ENCODE measurements at regions not wholly inside any gene's neighbourhood (a gene's known extent, or its start where the extent isn't known, plus 50 kb on each side); places are given as distances from the start of the nearest gene placed in this dataset.

GRCh38 chr16:65991149-65991701 is 375.3 kb upstream of the CDH5 start:
- no peaks in the 10 kb centered on the region for H3K9me3 ChIP-seq (ENCODE audit: control insufficient read depth, low read depth, low read length)
- H3K27me3 ChIP-seq (ENCODE audit: control insufficient read depth, insufficient read depth, low read length), result no peaks in the 10 kb centered on the region
- no peak overlapping the region for H3K27ac ChIP-seq (ENCODE audit: low read length)
- H3K4me1 ChIP-seq (ENCODE audit: control insufficient read depth, low read depth, low read length), result no peaks in the 10 kb centered on the region
- no peaks in the 10 kb centered on the region for H3K36me3 ChIP-seq (ENCODE audit: control insufficient read depth, low read depth, low read length)
- H3K4me3 ChIP-seq (ENCODE audit: low read length), result no peak overlapping the region
- no peak overlapping the region for H3K9ac ChIP-seq (ENCODE audit: low read length)

GRCh38 chr16:65989861-65990604 is 376.5 kb upstream of the CDH5 start:
- H3K9me3 ChIP-seq (ENCODE audit: control insufficient read depth, low read depth, low read length), result no peaks in the 10 kb centered on the region
- no peaks in the 10 kb centered on the region for H3K4me1 ChIP-seq (ENCODE audit: control insufficient read depth, low read depth, low read length)
- H3K27me3 ChIP-seq (ENCODE audit: control insufficient read depth, insufficient read depth, low read length), result no peaks in the 10 kb centered on the region
- no peak overlapping the region for H3K27ac ChIP-seq (ENCODE audit: low read length)
- H3K36me3 ChIP-seq (ENCODE audit: control insufficient read depth, low read depth, low read length), result no peaks in the 10 kb centered on the region
- H3K9ac ChIP-seq (ENCODE audit: low read length), result no peak overlapping the region
- H3K4me3 ChIP-seq (ENCODE audit: low read length), result no peak overlapping the region

DNA sequence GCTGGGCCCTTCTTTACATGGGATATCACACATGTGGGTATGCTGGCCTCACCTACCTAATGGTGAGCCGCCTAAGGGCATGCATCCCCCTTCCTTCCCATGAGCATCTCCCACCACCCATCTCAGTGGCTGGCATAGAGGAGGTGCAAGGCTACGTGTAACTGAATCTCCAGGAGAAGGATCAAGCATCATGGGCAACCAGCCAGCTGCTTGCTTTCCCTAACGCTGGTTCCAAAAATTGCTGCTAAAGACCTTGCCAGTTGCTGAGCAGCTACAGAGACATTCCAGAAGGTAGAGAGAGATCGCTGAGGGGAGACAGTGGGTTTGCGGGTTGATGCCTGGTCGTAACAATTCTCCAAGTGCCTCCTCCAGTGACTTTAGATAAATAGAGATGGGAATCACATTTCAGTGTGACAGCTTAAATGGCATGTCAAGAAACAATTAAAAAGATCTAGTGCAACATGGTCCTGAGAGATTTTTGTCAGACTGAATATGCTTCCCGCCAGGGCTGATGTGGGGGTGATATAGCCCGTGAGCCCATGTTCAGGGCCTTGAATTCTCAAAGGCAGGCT is 378.4 kb upstream of the CDH5 start:
- no peaks in the 10 kb centered on the region for H3K4me1 ChIP-seq (ENCODE audit: control insufficient read depth, low read depth, low read length)
- no peak overlapping the region for H3K27ac ChIP-seq (ENCODE audit: low read length)
- H3K27me3 ChIP-seq (ENCODE audit: control insufficient read depth, insufficient read depth, low read length), result no peaks in the 10 kb centered on the region
- no peak overlapping the region for H3K4me3 ChIP-seq (ENCODE audit: low read length)
- H3K9me3 ChIP-seq (ENCODE audit: control insufficient read depth, low read depth, low read length), result no peaks in the 10 kb centered on the region
- H3K9ac ChIP-seq (ENCODE audit: low read length), result no peak overlapping the region
- no peaks in the 10 kb centered on the region for H3K36me3 ChIP-seq (ENCODE audit: control insufficient read depth, low read depth, low read length)

DNA sequence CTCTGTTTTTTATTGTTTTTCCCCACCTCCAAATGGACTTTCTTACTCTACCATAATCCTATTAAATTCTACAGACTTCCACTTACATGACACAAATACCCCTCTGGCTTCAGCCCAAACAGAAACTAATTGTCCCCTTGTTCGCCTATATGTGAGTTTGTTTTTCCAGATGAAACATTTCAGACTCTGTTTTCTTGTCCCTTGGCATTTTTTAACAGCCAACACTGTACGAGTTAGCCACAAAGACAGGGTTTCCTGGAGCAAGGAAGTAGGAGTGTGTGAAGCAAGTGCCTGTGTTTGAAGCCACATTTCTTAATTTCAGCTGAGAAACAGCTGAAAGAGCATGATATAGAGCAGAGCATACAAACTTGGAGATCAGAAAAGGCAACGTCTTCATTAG is 382.2 kb upstream of the CDH5 start:
- no peaks in the 10 kb centered on the region for H3K36me3 ChIP-seq (ENCODE audit: control insufficient read depth, low read depth, low read length)
- H3K9me3 ChIP-seq (ENCODE audit: control insufficient read depth, low read depth, low read length), result no peaks in the 10 kb centered on the region
- no peaks in the 10 kb centered on the region for H3K27me3 ChIP-seq (ENCODE audit: control insufficient read depth, insufficient read depth, low read length)
- H3K9ac ChIP-seq (ENCODE audit: low read length), result no peak overlapping the region
- H3K27ac ChIP-seq (ENCODE audit: low read length), result no peak overlapping the region
- no peaks in the 10 kb centered on the region for H3K4me1 ChIP-seq (ENCODE audit: control insufficient read depth, low read depth, low read length)
- no peak overlapping the region for H3K4me3 ChIP-seq (ENCODE audit: low read length)

- H3K27ac ChIP-seq (ENCODE audit: low read length), result no peak overlapping the region
- no peaks in the 10 kb centered on the region for H3K9me3 ChIP-seq (ENCODE audit: control insufficient read depth, low read depth, low read length)
- H3K4me3 ChIP-seq (ENCODE audit: low read length), result no peak overlapping the region
- H3K4me1 ChIP-seq (ENCODE audit: control insufficient read depth, low read depth, low read length), result no peaks in the 10 kb centered on the region
- H3K36me3 ChIP-seq (ENCODE audit: control insufficient read depth, low read depth, low read length), result no peaks in the 10 kb centered on the region
- H3K27me3 ChIP-seq (ENCODE audit: control insufficient read depth, insufficient read depth, low read length), result no peaks in the 10 kb centered on the region
- no peak overlapping the region for H3K9ac ChIP-seq (ENCODE audit: low read length)
These were observed 385.4 kb upstream of the CDH5 start for GRCh38 chr16:65981057-65981456.

GRCh38 chr16:65975049-65975708 is 391.3 kb upstream of the CDH5 start:
- Histone ChIP-seq H3K4me3 (ENCODE audit: low read length) (no peak overlapping the region), H3K9ac (ENCODE audit: low read length) (no peak overlapping the region), H3K9me3 (ENCODE audit: control insufficient read depth, low read depth, low read length) (no peaks in the 10 kb centered on the region), H3K27me3 (ENCODE audit: control insufficient read depth, insufficient read depth, low read length) (no peaks in the 10 kb centered on the region), H3K4me1 (ENCODE audit: control insufficient read depth, low read depth, low read length) (no peaks in the 10 kb centered on the region), H3K36me3 (ENCODE audit: control insufficient read depth, low read depth, low read length) (no peaks in the 10 kb centered on the region), H3K27ac (ENCODE audit: low read length) (no peak overlapping the region)

- H3K27me3 ChIP-seq (ENCODE audit: control insufficient read depth, insufficient read depth, low read length), result no peaks in the 10 kb centered on the region
- no peaks in the 10 kb centered on the region for H3K9me3 ChIP-seq (ENCODE audit: control insufficient read depth, low read depth, low read length)
- H3K27ac ChIP-seq (ENCODE audit: low read length), result no peak overlapping the region
- H3K36me3 ChIP-seq (ENCODE audit: control insufficient read depth, low read depth, low read length), result no peaks in the 10 kb centered on the region
- H3K4me3 ChIP-seq (ENCODE audit: low read length), result no peak overlapping the region
- H3K4me1 ChIP-seq (ENCODE audit: control insufficient read depth, low read depth, low read length), result no peaks in the 10 kb centered on the region
- H3K9ac ChIP-seq (ENCODE audit: low read length), result no peak overlapping the region
These were observed 399.1 kb upstream of the CDH5 start for GRCh38 chr16:65967376-65967775.

GRCh38 chr16:65965628-65966027 is 400.9 kb upstream of the CDH5 start:
- no peak overlapping the region for H3K9ac ChIP-seq (ENCODE audit: low read length)
- no peaks in the 10 kb centered on the region for H3K4me1 ChIP-seq (ENCODE audit: control insufficient read depth, low read depth, low read length)
- no peak overlapping the region for H3K4me3 ChIP-seq (ENCODE audit: low read length)
- H3K27me3 ChIP-seq (ENCODE audit: control insufficient read depth, insufficient read depth, low read length), result no peaks in the 10 kb centered on the region
- no peaks in the 10 kb centered on the region for H3K36me3 ChIP-seq (ENCODE audit: control insufficient read depth, low read depth, low read length)
- no peak overlapping the region for H3K27ac ChIP-seq (ENCODE audit: low read length)
- no peaks in the 10 kb centered on the region for H3K9me3 ChIP-seq (ENCODE audit: control insufficient read depth, low read depth, low read length)

- no peaks in the 10 kb centered on the region for H3K9me3 ChIP-seq (ENCODE audit: control insufficient read depth, low read depth, low read length)
- no peaks in the 10 kb centered on the region for H3K36me3 ChIP-seq (ENCODE audit: control insufficient read depth, low read depth, low read length)
- no peak overlapping the region for H3K9ac ChIP-seq (ENCODE audit: low read length)
- no peaks in the 10 kb centered on the region for H3K4me1 ChIP-seq (ENCODE audit: control insufficient read depth, low read depth, low read length)
- H3K27ac ChIP-seq (ENCODE audit: low read length), result no peak overlapping the region
- H3K4me3 ChIP-seq (ENCODE audit: low read length), result no peak overlapping the region
- H3K27me3 ChIP-seq (ENCODE audit: control insufficient read depth, insufficient read depth, low read length), result no peaks in the 10 kb centered on the region
These were observed 401.7 kb upstream of the CDH5 start for GRCh38 chr16:65964752-65965151.

DNA sequence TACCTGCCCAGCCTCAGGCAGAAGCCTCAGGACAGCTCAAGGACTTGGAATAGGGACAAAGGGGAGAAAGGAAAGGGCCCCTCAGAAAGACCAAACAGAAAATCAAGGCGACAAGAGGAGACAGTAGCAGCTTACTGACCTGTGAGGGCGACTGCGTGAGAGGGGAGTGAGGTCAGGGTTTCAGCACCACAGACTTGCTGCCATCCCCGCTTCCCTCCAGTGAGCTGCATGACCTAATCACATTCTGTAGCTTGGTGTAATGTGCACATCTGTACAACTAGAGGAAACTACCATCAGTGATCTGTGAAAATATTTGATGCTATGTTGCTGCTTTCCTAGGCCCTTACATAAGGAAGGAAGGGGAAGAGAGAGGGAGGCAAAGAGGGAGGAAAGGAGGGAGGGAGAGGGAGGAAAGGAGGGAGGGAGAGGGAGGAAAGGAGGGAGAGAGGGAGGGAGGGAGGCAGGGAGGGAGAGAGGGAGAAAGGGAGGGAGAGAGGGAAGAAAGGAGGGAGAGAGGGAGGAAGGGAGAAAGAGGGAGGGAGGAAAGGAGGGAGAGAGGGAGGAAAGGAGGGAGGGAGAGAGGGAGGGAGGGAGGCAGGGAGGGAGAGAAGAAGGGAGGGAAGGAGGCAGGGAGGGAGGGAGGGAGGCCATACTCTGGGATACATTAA is 404.9 kb upstream of the CDH5 start:
- H3K9me3 ChIP-seq (ENCODE audit: control insufficient read depth, low read depth, low read length), result no peaks in the 10 kb centered on the region
- H3K4me3 ChIP-seq (ENCODE audit: low read length), result no peak overlapping the region

DNA sequence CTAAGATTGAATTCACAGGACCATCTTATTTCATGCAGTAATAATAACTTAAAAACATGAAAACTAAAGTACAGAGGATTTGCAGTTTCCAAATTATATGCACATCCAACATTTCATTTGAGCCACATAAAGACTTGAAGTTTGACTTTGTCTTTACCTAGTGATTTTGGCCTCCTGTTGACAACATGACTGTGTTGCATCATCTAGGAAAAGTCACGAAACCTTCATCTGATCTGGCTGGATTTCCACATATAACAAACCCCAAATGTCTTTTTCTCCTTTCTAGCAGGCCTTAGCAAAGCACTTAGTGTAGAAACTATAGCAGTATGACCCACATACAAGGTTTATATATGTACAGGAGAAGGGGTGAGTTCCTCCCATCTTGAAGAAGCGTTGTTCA is 406.5 kb upstream of the CDH5 start:
- Histone ChIP-seq H3K4me3 (ENCODE audit: low read length) (no peak overlapping the region), H3K27ac (ENCODE audit: low read length) (no peak overlapping the region), H3K4me1 (ENCODE audit: control insufficient read depth, low read depth, low read length) (peaks cover 5% of the 10 kb centered on the region), H3K27me3 (ENCODE audit: control insufficient read depth, insufficient read depth, low read length) (no peaks in the 10 kb centered on the region), H3K9ac (ENCODE audit: low read length) (no peak overlapping the region), H3K36me3 (ENCODE audit: control insufficient read depth, low read depth, low read length) (no peaks in the 10 kb centered on the region), H3K9me3 (ENCODE audit: control insufficient read depth, low read depth, low read length) (no peaks in the 10 kb centered on the region)

More for the DNA sequence above, 404.9 kb upstream of the CDH5 start:
- Histone ChIP-seq H3K27me3 (ENCODE audit: control insufficient read depth, insufficient read depth, low read length) (no peaks in the 10 kb centered on the region), H3K27ac (ENCODE audit: low read length) (no peak overlapping the region), H3K4me1 (ENCODE audit: control insufficient read depth, low read depth, low read length) (peaks cover 5% of the 10 kb centered on the region), H3K9ac (ENCODE audit: low read length) (no peak overlapping the region), H3K36me3 (ENCODE audit: control insufficient read depth, low read depth, low read length) (no peaks in the 10 kb centered on the region)
